ENCODE measurements at regions not wholly inside any gene's neighbourhood (a gene's known extent, or its start where the extent isn't known, plus 50 kb on each side); places are given as distances from the start of the nearest gene placed in this dataset.

DNA sequence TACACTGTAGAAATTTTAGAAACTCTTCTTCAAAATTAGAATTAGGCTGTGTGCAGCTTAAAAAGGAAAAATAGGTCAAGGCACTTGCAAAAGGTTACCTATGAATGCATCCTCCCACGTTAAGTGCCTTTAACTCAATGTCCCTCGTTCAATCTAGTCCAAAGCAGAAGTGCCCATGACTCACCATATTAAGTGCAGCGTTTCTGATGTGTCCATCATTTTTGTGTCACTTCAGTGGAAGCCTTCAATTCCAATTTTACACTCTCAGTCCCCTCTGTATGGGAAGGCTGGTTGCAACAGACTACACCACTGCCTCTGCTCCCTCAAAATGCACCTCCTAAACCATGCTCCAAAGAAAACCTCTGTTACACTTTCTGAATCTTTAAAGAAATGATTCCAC is 53.4 kb downstream of the FOXB1 start:
- intact Hi-C loops (cut with DNase I): no loop called here
- DNase-seq: no peak

- no peak for DNase-seq
- intact Hi-C loops (cut with DNase I): no loop called here
Measured at GRCh38 chr15:60059186-60059585, 55.1 kb downstream of the FOXB1 start.

DNA sequence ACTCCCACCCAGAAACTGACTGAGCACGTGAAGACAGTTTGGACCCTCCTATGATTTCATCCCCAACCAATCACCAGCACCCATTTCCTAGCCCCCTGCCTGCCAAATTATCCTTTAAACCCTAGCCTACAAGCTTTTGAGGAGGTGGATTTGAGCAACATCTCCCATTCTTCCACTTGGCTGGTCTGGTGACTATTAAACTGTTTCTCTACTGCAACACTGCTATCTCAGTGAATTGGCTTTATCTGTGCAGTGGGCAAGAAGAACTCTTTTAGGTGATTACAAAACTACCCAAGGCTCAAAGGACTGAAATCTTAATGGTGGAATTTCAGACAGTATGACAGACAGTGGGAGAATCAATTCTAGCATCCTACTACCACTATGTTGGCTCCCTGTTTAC is 57.6 kb downstream of the FOXB1 start:
- DNase-seq: no peak

GRCh38 chr15:60062826-60063225 is 58.7 kb downstream of the FOXB1 start:
- DNase-seq: no peak
- intact Hi-C loops (cut with DNase I): no loop called here

More for the DNA sequence above, 57.6 kb downstream of the FOXB1 start:
- intact Hi-C loops (cut with DNase I): no loop called here

DNA sequence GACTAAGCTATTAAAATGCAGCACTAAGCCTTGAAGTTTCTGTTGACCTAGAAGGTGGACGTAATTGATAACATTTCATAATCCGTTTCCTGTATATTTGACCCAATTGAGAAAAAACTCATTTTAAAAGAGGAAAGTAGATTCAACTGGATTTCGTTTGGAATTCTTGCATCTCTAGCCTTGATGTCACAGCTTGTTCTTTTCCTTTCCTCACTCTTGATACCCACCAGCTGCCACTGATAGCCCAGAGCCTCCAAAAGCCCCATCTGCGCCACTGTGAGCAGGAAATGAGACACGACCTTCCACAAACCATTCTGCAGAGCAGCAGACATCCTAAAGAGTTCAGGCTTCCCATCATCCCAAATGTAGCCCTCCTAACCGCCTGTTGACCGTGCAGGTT is 61.8 kb downstream of the FOXB1 start:
- DNase-seq: no peak
- intact Hi-C loops (cut with DNase I): no loop called here

- intact Hi-C loops (cut with DNase I): no loop called here
- DNase-seq: no peak
Measured at GRCh38 chr15:60070838-60071493, 66.9 kb downstream of the FOXB1 start.

DNA sequence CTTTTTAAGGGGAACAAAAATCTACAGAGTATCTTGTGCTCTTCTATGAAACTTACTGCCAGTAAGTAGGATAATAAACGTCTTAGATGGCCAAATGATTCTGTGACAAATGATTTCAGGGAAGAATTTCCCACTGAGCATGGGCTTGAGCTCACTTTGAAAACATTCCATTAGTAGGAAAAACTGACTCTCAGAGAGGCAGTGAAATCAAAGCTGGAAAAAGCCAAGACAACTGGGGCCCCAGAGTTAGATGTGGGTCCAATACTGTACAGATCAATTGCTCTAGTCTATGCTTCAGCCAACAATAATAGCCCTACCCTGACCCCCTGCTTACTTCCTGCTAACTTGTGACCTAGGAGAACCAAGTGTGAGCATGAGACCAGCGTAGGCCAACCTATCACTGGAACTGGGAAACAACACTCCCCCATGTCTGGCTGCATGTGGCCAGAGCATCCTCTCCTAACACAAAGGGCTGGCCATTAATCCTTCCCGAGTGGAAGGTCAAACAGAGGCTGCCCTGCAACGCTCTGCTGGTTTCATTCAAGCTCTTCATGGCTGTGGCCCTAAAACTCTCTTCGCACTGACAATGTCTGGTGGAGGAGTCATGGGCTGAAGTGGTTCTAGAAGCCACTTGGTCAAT is 68.8 kb downstream of the FOXB1 start:
- no peak for DNase-seq
- intact Hi-C loops (cut with DNase I): no loop called here

DNA sequence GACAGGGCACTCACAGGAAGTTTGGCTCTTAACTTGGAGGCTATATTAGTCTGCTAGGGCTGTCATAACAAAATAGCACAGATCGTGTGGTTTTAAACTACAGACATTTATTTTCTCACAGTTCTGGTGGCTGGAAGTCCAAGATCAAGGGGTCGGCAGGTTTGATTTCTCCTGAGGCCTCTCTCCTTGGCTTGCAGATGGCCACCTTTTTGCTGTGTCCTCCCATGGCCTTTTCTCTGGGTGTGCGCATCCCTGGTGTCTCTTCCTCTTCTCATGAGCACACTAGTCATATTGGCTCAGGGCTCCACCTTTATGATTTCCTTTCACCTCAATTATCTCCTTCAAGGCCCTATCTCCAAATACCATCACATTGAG is 69.3 kb downstream of the FOXB1 start:
- no peak for DNase-seq
- intact Hi-C loops (cut with DNase I): no loop called here

DNA sequence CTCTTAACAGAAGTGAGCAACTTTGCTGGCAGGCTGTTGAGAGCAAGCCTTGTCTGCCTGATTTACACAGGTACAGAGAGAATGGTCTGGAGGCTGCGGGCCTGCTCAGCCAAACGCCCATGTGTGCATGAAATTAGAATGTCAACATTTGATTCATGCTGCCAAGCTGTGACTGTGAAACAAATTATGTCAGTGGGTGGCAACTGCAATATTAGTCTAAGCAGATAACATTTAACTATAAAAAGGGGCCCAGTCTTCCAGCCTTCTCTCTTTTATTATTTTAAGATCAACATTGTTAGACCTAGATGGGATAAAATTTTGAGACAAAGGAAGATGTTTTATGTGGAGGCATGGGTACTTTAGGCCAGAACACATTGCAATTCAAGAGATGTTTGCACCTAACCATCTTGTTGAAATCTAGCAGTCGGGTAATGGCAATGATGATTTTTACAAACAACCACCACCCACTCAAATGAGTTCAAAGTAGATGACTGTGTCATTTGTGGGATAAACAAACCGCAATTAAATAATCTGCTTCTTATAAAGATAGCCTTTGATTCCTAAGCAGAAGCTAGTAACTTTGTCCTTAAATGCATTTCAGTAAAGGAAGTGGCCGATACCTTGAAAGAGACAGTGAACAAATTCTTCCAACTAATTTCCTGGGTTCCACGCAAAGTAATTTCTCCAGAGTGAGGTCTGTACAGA is 70.2 kb downstream of the FOXB1 start:
- intact Hi-C loops (cut with DNase I): no loop called here
- no peak for DNase-seq

- intact Hi-C loops (cut with DNase I): no loop called here
- no peak for DNase-seq
Measured at GRCh38 chr15:60076045-60076444, 71.9 kb downstream of the FOXB1 start.

- intact Hi-C loops (cut with DNase I): no loop called here
- no peak for DNase-seq
Measured at GRCh38 chr15:60076582-60077276, 72.6 kb downstream of the FOXB1 start.

DNA sequence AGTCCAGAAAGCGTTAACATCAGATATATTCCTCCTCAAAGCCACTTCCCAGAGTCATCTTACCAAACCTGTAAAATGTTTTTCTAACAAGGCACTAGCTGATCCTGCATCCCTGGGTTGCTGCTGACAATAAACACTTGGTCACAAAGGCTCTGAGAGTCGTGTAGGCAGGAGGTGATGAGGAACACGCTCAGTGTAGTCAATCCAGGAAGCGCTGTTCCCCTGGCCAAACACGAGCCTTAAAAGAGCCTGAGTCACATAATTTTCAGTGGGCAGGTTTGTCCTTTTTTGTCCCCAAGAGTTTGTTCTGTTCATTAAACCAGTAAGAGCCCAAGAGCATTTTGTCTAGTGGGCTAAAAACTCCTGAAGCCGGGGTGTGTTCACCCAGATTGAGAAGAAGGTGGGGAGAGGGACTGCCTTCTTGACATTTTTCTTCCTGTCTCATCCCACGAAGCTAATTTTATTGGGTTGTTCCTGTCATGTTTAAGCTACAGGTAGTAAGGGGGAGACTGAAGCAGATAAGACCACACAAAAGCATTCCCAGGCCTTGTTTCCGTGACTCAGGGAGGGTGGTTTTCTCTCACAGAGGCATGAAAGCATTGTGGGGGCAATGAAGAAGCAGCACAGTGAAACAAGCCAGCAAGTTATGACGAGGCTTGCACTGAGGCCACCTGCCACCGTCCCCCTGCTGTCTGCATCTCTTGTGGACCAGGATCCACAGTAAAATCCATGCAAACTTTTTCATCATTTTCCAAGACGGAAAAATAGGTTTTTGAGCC is 73.7 kb downstream of the FOXB1 start:
- no peak for DNase-seq
- intact Hi-C loops (cut with DNase I): no loop called here

DNA sequence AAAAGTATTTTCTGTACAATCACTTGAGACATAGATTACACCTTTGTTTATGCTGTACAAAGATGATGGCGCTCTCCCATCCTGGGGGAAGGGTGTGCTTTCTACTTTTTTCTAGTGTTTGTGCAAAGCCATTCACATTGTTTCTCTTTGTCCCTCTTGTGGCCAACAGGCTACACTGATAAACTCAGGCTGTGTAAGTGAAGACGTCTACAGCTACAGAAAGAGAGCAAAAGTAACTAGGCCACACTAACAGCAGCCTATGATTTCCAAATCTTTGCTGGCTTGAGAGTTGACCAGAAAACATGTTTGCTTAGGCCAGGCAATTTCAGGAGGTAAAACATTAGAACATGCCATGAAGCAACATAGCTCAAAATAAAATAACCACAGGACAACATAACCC is 75.1 kb downstream of the FOXB1 start:
- intact Hi-C loops (cut with DNase I): no loop called here
- no peak for DNase-seq

DNA sequence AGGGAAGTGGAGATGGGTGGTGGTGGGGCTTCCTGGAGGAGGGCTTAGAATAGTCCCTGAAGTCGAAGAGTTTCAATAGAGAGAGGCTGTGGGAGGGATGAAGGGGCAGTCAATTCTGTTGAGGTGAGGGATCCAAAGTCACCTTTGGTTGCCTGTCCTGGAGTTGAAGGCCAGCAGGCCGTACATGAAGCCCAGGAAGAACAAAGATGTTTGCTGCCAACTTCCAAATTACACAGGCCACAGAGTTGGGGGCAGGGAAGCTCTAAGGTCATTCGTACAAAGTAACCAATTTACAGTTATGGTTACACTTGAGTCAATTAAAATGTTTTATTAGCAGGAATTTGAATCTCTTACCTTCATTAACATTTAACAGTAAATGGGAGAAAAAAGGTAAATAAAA is 77.9 kb downstream of the FOXB1 start:
- no peak for DNase-seq
- intact Hi-C loops (cut with DNase I): no loop called here

DNA sequence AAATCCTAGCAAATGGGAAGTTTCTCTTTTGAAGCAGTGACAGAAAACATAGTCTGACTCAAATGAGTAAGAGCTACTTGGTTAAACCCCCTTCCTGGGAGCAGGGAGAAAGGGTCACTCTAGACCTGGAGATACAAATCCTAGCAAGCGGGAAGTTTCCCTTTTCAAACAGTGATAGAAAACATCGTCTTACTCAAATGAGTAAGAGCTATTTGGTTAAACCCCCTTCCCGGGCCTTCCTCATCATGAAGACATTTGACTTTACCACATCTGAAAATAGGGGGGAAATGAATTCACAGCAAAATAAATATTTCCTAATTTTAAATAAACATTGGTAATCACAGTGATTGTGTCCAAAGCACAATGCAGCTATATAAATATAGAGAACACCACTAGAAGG is 79.2 kb downstream of the FOXB1 start:
- intact Hi-C loops (cut with DNase I): no loop called here
- no peak for DNase-seq

GRCh38 chr15:60086681-60087429 is 82.7 kb downstream of the FOXB1 start:
- DNase-seq: no peak
- intact Hi-C loops (cut with DNase I): no loop called here

- DNase-seq: no peak
- intact Hi-C loops (cut with DNase I): no loop called here
Measured at GRCh38 chr15:60087561-60087960, 83.5 kb downstream of the FOXB1 start.

GRCh38 chr15:60090747-60091146 is 86.6 kb downstream of the FOXB1 start:
- intact Hi-C loops (cut with DNase I): no loop called here
- DNase-seq: no peak

DNA sequence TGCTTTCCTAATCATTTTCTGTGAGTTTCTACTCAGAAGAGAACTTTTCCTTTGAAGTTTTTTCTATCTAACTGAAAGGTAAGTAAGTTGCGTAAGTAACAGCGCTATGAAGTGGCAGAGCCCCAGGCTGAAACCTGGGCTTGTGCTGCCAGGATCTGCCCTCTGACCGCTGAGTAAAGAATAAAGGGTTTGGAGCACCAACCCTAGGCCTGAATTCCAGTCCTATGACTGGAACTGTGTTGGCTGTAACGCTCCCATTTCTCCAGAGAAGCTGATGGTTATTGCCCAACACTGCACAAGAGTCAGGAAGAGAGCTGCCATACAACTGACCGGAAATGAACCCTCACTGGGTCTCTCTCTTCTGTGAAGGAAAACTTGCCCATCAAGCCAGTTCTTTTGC is 87.0 kb downstream of the FOXB1 start:
- intact Hi-C loops (cut with DNase I): no loop called here
- peak in 6 of 42 donors; percentile 4 to 57 (median 14) for DNase-seq

Data from head of caudate nucleus (tissue), 42 donors.